Kidney (tissue), 13 donors: ENCODE measurements at regions not wholly inside any gene's neighbourhood (a gene's known extent, or its start where the extent isn't known, plus 50 kb on each side); places are given as distances from the start of the nearest gene placed in this dataset.

Experiments
- DNase-seq, 5 donors: peaks; one replicate each; pipeline ENCODE4 v3.0.0-alpha.2; 2013 to 2020
- FAIRE-seq: peaks from 2 replicates; lab custom pipeline; 2012; peaks lifted over from hg19 to GRCh38; lab: Jason Lieb, UNC
- H3K27ac ChIP-seq, 2 donors: one replicate each; pipeline ENCODE4 v1.7.0; 2013; ENCODE audit warnings: low read depth in 2 of 2, low read length in 2 of 2, inconsistent platforms in 1 of 2
- H3K27me3 ChIP-seq: one replicate; pipeline ENCODE4 v1.7.1; 2013; ENCODE audit warnings: low read length, inconsistent platforms; ENCODE audit not compliant: control insufficient read depth, insufficient read depth
- H3K36me3 ChIP-seq, 3 donors: one replicate each; pipeline versions ENCODE4 v1.7.0 to v1.7.1; 2013; ENCODE audit warnings: low read length in 3 of 3, control low read depth in 1 of 3, inconsistent platforms in 1 of 3; ENCODE audit not compliant: insufficient read depth in 3 of 3, control insufficient read depth in 2 of 3
- H3K4me1 ChIP-seq, 3 donors: one replicate each; pipeline versions ENCODE4 v1.7.0 to v1.7.1; 2013; ENCODE audit warnings: low read length in 3 of 3, inconsistent platforms in 1 of 3, low read depth in 1 of 3; ENCODE audit not compliant: control insufficient read depth in 2 of 3, insufficient read depth in 2 of 3
- H3K4me3 ChIP-seq, 3 donors: one replicate each; pipeline versions ENCODE4 v1.7.0 to v1.8.1; 2013; ENCODE audit warnings: low read length in 3 of 3, control low read depth in 1 of 3, inconsistent platforms in 1 of 3
- H3K9ac ChIP-seq, 3 donors: one replicate each; pipeline versions ENCODE4 v1.7.0 to v1.7.1; 2013; ENCODE audit warnings: low read length in 3 of 3, control low read depth in 1 of 3, inconsistent platforms in 1 of 3
- H3K9me3 ChIP-seq, 3 donors: one replicate each; pipeline versions ENCODE4 v1.7.0 to v1.7.1; 2013; ENCODE audit warnings: low read length in 3 of 3, control low read depth in 1 of 3, inconsistent platforms in 1 of 3; ENCODE audit not compliant: control insufficient read depth in 2 of 3, insufficient read depth in 1 of 3
- CTCF ChIP-seq: IDR thresholded peaks from 3 replicates; pipeline ENCODE4 v1.5.1; 2012; ENCODE audit warnings: mild to moderate bottlenecking, moderate library complexity, borderline replicate concordance; ENCODE audit not compliant: insufficient read depth; ENCODE audit errors: extremely low read depth
- intact Hi-C: fragments of 100-400 bp; cut with DNase I; formaldehyde crosslinking; loops from one replicate; pipeline ENCODE4 v1.11.1; 2022
- donor health status: control.
- donor health status: control.
- donor health status: control.
- donor health status: control.
- donor health status: control.
- donor health status: DM: yes; HTN: yes; CAD: no.
- donor health status: Normal renal cell carcinoma (clear cell type).

- Histone ChIP-seq H3K9ac (no peak overlapping the region), H3K4me3 (no peak overlapping the region), H3K27me3 (no peaks in the 10 kb centered on the region), H3K9me3 (no peaks in the 10 kb centered on the region), H3K27ac (no peak overlapping the region), H3K4me1 (no peaks in the 10 kb centered on the region), H3K36me3 (no peaks in the 10 kb centered on the region)
- FAIRE-seq (no peak), DNase-seq (no peak)
- TF ChIP-seq CTCF: no peak
- intact Hi-C loops: no loop called here
These were observed 325.2 kb downstream of the PSAT1 start for GRCh38 chr9:78622126-78622525.

- Histone ChIP-seq H3K9me3 (no peaks in the 10 kb centered on the region), H3K9ac (no peak overlapping the region), H3K4me1 (no peaks in the 10 kb centered on the region), H3K4me3 (no peak overlapping the region), H3K27ac (no peak overlapping the region), H3K27me3 (no peaks in the 10 kb centered on the region), H3K36me3 (no peaks in the 10 kb centered on the region)
- FAIRE-seq (no peak), DNase-seq (no peak)
- TF ChIP-seq CTCF: no peak
- intact Hi-C loops: no loop called here
These were observed 330.0 kb downstream of the PSAT1 start for GRCh38 chr9:78626971-78627370.

- FAIRE-seq (no peak), DNase-seq (peak in 1 of 5 donors; percentile 28)
- TF ChIP-seq CTCF: no peak
- H3K27ac ChIP-seq: no peak overlapping the region
- intact Hi-C loops: no loop called here
- no peaks in the 10 kb centered on the region for H3K4me1 ChIP-seq
- no peaks in the 10 kb centered on the region for H3K36me3 ChIP-seq
- H3K9ac ChIP-seq: no peak overlapping the region
- H3K27me3 ChIP-seq: no peaks in the 10 kb centered on the region
- no peaks in the 10 kb centered on the region for H3K9me3 ChIP-seq
- no peak overlapping the region for H3K4me3 ChIP-seq
These were observed 334.0 kb downstream of the PSAT1 start for GRCh38 chr9:78630966-78631365.

- FAIRE-seq: no peak
- intact Hi-C loops: no loop called here
- DNase-seq: no peak
These were observed 343.8 kb downstream of the PSAT1 start for GRCh38 chr9:78640728-78641127.

More at GRCh38 chr9:78640728-78641127, 343.8 kb downstream of the PSAT1 start:
- no peak for TF ChIP-seq CTCF
- no peaks in the 10 kb centered on the region for H3K4me1 ChIP-seq
- H3K9ac ChIP-seq: no peak overlapping the region
- H3K27ac ChIP-seq: no peak overlapping the region
- no peaks in the 10 kb centered on the region for H3K27me3 ChIP-seq
- H3K4me3 ChIP-seq: no peak overlapping the region
- peaks cover 0 to 4% (median 0%) of the 10 kb centered on the region in 3 donors for H3K9me3 ChIP-seq
- H3K36me3 ChIP-seq: no peaks in the 10 kb centered on the region
